NB4 (cell line): ENCODE measurements at regions not wholly inside any gene's neighbourhood (a gene's known extent, or its start where the extent isn't known, plus 50 kb on each side); places are given as distances from the start of the nearest gene placed in this dataset.
"Not testable (repeated sequence)": the region's sequence is repeated elsewhere in the genome, so short reads cannot be mapped to it uniquely, and the experiment has no call there.

Experiments
- DNase-seq: peaks from one replicate; pipeline ENCODE4 v3.0.0; 2010; ENCODE audit warnings: low read depth
- H3K4me3 ChIP-seq: one replicate; pipeline ENCODE4 v1.5.1; 2011; ENCODE audit warnings: mild to moderate bottlenecking, low read depth, low read length, moderate library complexity
- CTCF ChIP-seq: IDR thresholded peaks from one replicate; pipeline ENCODE4 v1.5.1; 2012; ENCODE audit warnings: low read depth, low read length
- MAX ChIP-seq: IDR thresholded peaks from 2 replicates; pipeline ENCODE4 v1.6.1; 2011; ENCODE audit warnings: low read depth, low read length
- MYC ChIP-seq: IDR thresholded peaks from 2 replicates; pipeline ENCODE4 v1.6.1; 2011; ENCODE audit warnings: low read depth, low read length
- POLR2A ChIP-seq: IDR thresholded peaks from 2 replicates; pipeline ENCODE4 v1.6.1; 2011; ENCODE audit warnings: mild to moderate bottlenecking; ENCODE audit not compliant: insufficient read length; ENCODE audit errors: extremely low read depth

GRCh38 chr2:103196802-103197201 lies 435.0 kb downstream of the TMEM182 start:
- no peak for TF ChIP-seq POLR2A
- no peak for TF ChIP-seq CTCF
- no peak overlapping the region for H3K4me3 ChIP-seq

GRCh38 chr2:103200774-103201173 lies 438.9 kb downstream of the TMEM182 start:
- H3K4me3 ChIP-seq, DNase-seq: not testable (repeated sequence)

More at GRCh38 chr2:103196802-103197201, 435.0 kb downstream of the TMEM182 start:
- DNase-seq, result no peak

- no peak overlapping the region for H3K4me3 ChIP-seq
- TF ChIP-seq MYC, result no peak
- DNase-seq, result no peak
Observed at GRCh38 chr2:103208916-103209315, 447.1 kb downstream of the TMEM182 start.

GRCh38 chr2:103213028-103213542 lies 451.3 kb downstream of the TMEM182 start:
- H3K4me3 ChIP-seq, result no peak overlapping the region
- DNase-seq, result no peak
- TF ChIP-seq MYC (no peak), POLR2A (no peak), CTCF (no peak), MAX (no peak)

- no peak for DNase-seq
- H3K4me3 ChIP-seq, result no peak overlapping the region
- TF ChIP-seq MAX, result no peak
- no peak for TF ChIP-seq POLR2A
- TF ChIP-seq MYC, result no peak
- no peak for TF ChIP-seq CTCF
Observed at GRCh38 chr2:103218516-103218915, 456.7 kb downstream of the TMEM182 start.

- TF ChIP-seq CTCF (no peak), MYC (no peak), POLR2A (no peak), MAX (no peak)
- DNase-seq, result no peak
- no peak overlapping the region for H3K4me3 ChIP-seq
Observed at GRCh38 chr2:103219398-103219797, 457.6 kb downstream of the TMEM182 start.

- TF ChIP-seq POLR2A (no peak), MYC (no peak), CTCF (no peak), MAX (no peak)
- no peak overlapping the region for H3K4me3 ChIP-seq
- no peak for DNase-seq
Observed at GRCh38 chr2:103222969-103223368, 461.1 kb downstream of the TMEM182 start.
